ENCODE measurements at regions not wholly inside any gene's neighbourhood (a gene's known extent, or its start where the extent isn't known, plus 50 kb on each side); places are given as distances from the start of the nearest gene placed in this dataset.
A peak's percentile ranks its signal among the peaks of the same experiment; 100 is the strongest.

- TF ChIP-seq USF1 (IDR thresholded peaks at IDR 0.05) (no peak), YY1 (IDR thresholded peaks at IDR 0.05; ENCODE audit: low read depth) (no peak), ZBTB7A (IDR thresholded peaks at IDR 0.05; ENCODE audit: low read depth) (no peak)
Observed at GRCh38 chr4:112923516-112923915, 125.9 kb upstream of the ANK2 start.

- no peak for TF ChIP-seq RAD21 (IDR thresholded peaks at IDR 0.05; ENCODE audit: low read depth)
- TF ChIP-seq TCF12 (IDR thresholded peaks at IDR 0.05; ENCODE audit: low read depth) = no peak
- TF ChIP-seq MAX (IDR thresholded peaks at IDR 0.05) = no peak
- TF ChIP-seq CREB1 (IDR thresholded peaks at IDR 0.05; ENCODE audit: low read depth) = no peak
- no peak for TF ChIP-seq TAF1 (IDR thresholded peaks at IDR 0.05; ENCODE audit: low read depth)
- TF ChIP-seq FOXM1 (IDR thresholded peaks at IDR 0.05; ENCODE audit: borderline replicate concordance, low read depth) = no peak
- TF ChIP-seq TEAD4 (IDR thresholded peaks at IDR 0.05) = no peak
- TF ChIP-seq EP300 (IDR thresholded peaks at IDR 0.05; ENCODE audit: borderline replicate concordance) = no peak
- no peak for TF ChIP-seq USF1 (IDR thresholded peaks at IDR 0.05)
- no peak for TF ChIP-seq EGR1 (IDR thresholded peaks at IDR 0.05)
- no peak for TF ChIP-seq NFIC (IDR thresholded peaks at IDR 0.05)
Observed at GRCh38 chr4:112926819-112927218, 122.6 kb upstream of the ANK2 start.

GRCh38 chr4:112927544-112927943 lies 121.9 kb upstream of the ANK2 start:
- TF ChIP-seq YY1 (IDR thresholded peaks at IDR 0.05; ENCODE audit: low read depth) (no peak), USF1 (IDR thresholded peaks at IDR 0.05) (no peak), NFIC (IDR thresholded peaks at IDR 0.05) (no peak), CEBPB (IDR thresholded peaks at IDR 0.05) (no peak), TCF12 (IDR thresholded peaks at IDR 0.05; ENCODE audit: low read depth) (no peak), MAX (IDR thresholded peaks at IDR 0.05) (no peak)

GRCh38 chr4:112931001-112931400 lies 118.5 kb upstream of the ANK2 start:
- TF ChIP-seq EP300 (IDR thresholded peaks at IDR 0.05; ENCODE audit: borderline replicate concordance) (no peak), CREB1 (IDR thresholded peaks at IDR 0.05; ENCODE audit: low read depth) (no peak), USF1 (IDR thresholded peaks at IDR 0.05) (no peak), TCF12 (IDR thresholded peaks at IDR 0.05; ENCODE audit: low read depth) (no peak), TEAD4 (IDR thresholded peaks at IDR 0.05) (no peak), FOXM1 (IDR thresholded peaks at IDR 0.05; ENCODE audit: borderline replicate concordance, low read depth) (no peak), RAD21 (IDR thresholded peaks at IDR 0.05; ENCODE audit: low read depth) (no peak), NFIC (IDR thresholded peaks at IDR 0.05) (no peak)

- TF ChIP-seq MAX (IDR thresholded peaks at IDR 0.05) (no peak), EP300 (IDR thresholded peaks at IDR 0.05; ENCODE audit: borderline replicate concordance) (no peak), CEBPB (IDR thresholded peaks at IDR 0.05) (no peak), USF1 (IDR thresholded peaks at IDR 0.05) (no peak), FOXM1 (IDR thresholded peaks at IDR 0.05; ENCODE audit: borderline replicate concordance, low read depth) (no peak)
Observed at GRCh38 chr4:112933790-112934189, 115.7 kb upstream of the ANK2 start.

GRCh38 chr4:112938461-112939058 lies 110.9 kb upstream of the ANK2 start:
- TF ChIP-seq RAD21 (IDR thresholded peaks at IDR 0.05; ENCODE audit: low read depth) (peak; percentile 79), CEBPB (IDR thresholded peaks at IDR 0.05) (no peak)

GRCh38 chr4:112939901-112940300 lies 109.6 kb upstream of the ANK2 start:
- TF ChIP-seq NFIC (IDR thresholded peaks at IDR 0.05) (no peak), YY1 (IDR thresholded peaks at IDR 0.05; ENCODE audit: low read depth) (no peak), REST (IDR thresholded peaks at IDR 0.05; ENCODE audit: low read depth) (no peak), RAD21 (IDR thresholded peaks at IDR 0.05; ENCODE audit: low read depth) (no peak), ZBTB7A (IDR thresholded peaks at IDR 0.05; ENCODE audit: low read depth) (no peak), CREB1 (IDR thresholded peaks at IDR 0.05; ENCODE audit: low read depth) (no peak), MAX (IDR thresholded peaks at IDR 0.05) (no peak), TAF1 (IDR thresholded peaks at IDR 0.05; ENCODE audit: low read depth) (no peak), EGR1 (IDR thresholded peaks at IDR 0.05) (no peak), USF1 (IDR thresholded peaks at IDR 0.05) (no peak), EP300 (IDR thresholded peaks at IDR 0.05; ENCODE audit: borderline replicate concordance) (no peak), TCF12 (IDR thresholded peaks at IDR 0.05; ENCODE audit: low read depth) (no peak), FOXM1 (IDR thresholded peaks at IDR 0.05; ENCODE audit: borderline replicate concordance, low read depth) (no peak), CEBPB (IDR thresholded peaks at IDR 0.05) (no peak), TEAD4 (IDR thresholded peaks at IDR 0.05) (no peak)

Measured in Ishikawa (cell line).